ENCODE measurements at regions not wholly inside any gene's neighbourhood (a gene's known extent, or its start where the extent isn't known, plus 50 kb on each side); places are given as distances from the start of the nearest gene placed in this dataset.

DNA sequence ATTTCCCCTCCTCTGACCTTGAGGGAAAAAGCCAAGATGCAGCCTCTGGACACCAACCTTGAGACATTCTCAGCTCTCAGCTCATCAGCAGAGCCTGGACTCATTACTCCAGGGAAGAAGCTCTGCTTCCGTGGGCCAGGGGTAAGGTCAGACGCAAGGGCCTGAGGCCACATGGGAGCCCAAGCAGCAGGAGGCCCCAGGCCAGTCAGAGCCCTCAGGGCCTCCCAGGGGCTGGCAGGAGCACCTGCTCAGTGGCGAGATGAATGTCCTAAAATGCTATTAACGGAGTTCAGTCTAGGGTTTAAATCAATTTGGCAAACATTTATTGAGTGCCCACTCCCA is 208.6 kb downstream of the ERMARD start:
- peaks cover 6 to 29% of the 10 kb centered on the region in 2 experiments for H3K4me1 ChIP-seq (ENCODE audit: control insufficient read depth in 1 of 2, insufficient read depth in 1 of 2, low read depth in 1 of 2, low read length in 1 of 2)
- peaks cover 49% of the 10 kb centered on the region for H3K27me3 ChIP-seq
- no peaks in the 10 kb centered on the region for H3K9me3 ChIP-seq
- no peak overlapping the region for H3K27ac ChIP-seq
- TF ChIP-seq, protein P1, sequence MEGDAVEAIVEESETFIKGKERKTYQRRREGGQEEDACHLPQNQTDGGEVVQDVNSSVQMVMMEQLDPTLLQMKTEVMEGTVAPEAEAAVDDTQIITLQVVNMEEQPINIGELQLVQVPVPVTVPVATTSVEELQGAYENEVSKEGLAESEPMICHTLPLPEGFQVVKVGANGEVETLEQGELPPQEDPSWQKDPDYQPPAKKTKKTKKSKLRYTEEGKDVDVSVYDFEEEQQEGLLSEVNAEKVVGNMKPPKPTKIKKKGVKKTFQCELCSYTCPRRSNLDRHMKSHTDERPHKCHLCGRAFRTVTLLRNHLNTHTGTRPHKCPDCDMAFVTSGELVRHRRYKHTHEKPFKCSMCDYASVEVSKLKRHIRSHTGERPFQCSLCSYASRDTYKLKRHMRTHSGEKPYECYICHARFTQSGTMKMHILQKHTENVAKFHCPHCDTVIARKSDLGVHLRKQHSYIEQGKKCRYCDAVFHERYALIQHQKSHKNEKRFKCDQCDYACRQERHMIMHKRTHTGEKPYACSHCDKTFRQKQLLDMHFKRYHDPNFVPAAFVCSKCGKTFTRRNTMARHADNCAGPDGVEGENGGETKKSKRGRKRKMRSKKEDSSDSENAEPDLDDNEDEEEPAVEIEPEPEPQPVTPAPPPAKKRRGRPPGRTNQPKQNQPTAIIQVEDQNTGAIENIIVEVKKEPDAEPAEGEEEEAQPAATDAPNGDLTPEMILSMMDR (IDR thresholded peaks at IDR 0.05), result no peak
- no peaks in the 10 kb centered on the region for H3K36me3 ChIP-seq
- H3K4me3 ChIP-seq (ENCODE audit: low read depth in 1 of 2, low read length in 1 of 2), result no peak overlapping the region

DNA sequence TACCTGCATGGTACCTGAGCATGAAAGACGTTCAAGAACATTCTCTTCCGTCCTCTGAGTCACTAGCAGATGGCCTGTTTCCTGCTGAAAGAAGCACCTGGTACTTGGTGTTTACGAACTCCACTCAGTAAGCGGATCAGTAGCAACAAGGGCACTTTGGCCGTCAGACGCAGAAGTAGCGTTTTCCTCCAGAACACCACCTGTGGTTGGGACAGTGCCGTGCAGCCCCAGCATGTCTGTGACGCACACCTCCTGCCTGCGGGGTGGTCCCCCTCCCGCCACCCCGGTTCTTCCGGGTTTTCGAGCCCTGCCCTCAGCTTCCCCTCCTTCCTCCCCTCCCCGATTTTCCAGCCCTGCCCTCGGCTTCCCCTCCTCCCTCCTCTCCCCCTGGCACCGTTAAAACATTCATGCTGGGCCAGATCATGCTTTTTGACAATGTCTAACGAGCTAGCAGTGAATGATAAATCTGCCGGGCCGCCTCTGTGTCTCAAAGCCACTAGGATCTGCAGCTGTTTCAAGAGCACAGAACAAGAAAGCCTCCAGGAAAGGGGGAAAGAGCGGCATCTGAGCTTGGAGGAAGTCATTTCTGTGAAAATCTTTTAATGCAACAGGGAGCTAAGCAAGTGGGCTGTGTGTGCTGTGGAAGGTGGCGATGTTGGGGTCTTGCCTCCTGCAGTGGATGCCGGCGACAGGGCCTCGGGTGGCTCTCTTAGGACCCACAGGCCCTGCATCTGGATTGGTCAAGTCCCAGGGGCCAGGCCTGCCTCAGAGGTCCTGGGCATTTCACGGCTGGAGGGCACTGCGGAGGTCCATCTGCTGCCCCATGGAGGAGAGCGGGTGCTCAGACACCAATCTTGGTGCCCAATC is 207.9 kb downstream of the ERMARD start:
- Histone ChIP-seq H3K4me1 (ENCODE audit: control insufficient read depth in 1 of 2, insufficient read depth in 1 of 2, low read depth in 1 of 2, low read length in 1 of 2) (peaks cover 6 to 29% of the 10 kb centered on the region in 2 experiments), H3K4me3 (ENCODE audit: low read depth in 1 of 2, low read length in 1 of 2) (no peak overlapping the region), H3K36me3 (no peaks in the 10 kb centered on the region), H3K27ac (no peak overlapping the region), H3K27me3 (peaks cover 49% of the 10 kb centered on the region), H3K9me3 (no peaks in the 10 kb centered on the region)
- TF ChIP-seq, protein P1 (IDR thresholded peaks at IDR 0.05), result no peak

DNA sequence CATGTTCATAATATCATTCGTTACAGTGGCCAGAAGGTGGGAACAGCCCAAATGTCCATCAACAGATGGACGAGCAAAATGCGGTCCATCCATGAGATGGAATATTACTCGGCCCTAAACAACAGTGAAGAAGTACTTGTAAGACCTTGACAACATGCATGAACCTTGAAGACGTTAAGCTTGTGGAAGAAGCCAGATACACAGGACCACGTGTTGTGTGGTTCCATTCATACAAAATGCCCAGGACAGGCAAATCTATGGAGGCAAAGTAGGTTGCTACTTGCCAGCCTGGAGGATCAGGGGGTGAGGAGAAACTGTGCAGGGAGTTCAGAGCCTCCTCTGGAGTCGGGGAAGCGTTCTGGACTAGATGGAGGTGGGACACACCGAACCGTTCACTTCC is 207.1 kb downstream of the ERMARD start:
- TF ChIP-seq, protein P1 (IDR thresholded peaks at IDR 0.05), result no peak

DNA sequence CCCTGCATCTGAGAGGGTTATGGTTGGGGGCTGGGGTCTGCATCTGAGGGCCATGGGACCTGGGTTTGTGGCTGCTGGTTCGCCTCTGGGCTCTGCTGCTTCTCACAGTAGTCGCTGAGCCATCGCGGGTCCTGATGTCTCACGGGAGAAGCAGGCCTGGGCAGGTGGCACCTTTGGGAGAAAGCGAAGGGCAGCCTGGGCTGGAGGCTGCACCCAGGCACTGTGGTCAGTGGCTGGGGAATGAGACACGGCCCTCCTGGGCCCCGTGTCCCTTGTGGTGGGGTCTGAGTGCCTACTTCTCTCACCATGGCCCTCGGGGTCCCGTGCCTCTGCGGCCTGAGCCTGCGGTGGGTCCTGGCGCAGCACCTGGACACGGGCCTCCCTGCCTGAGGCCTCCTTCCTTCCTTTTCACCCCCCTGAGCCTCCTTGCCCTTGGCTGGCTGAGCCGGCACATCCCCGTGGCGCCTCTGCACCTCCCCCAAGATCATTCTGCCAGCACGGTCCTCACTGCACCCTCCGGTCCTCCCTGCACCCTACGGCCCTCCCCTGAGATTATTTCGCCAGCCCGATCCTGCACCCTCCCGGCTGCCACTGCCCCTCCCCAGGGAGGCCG is 206.0 kb downstream of the ERMARD start:
- peaks cover 6 to 29% of the 10 kb centered on the region in 2 experiments for H3K4me1 ChIP-seq (ENCODE audit: control insufficient read depth in 1 of 2, insufficient read depth in 1 of 2, low read depth in 1 of 2, low read length in 1 of 2)
- H3K36me3 ChIP-seq, result no peaks in the 10 kb centered on the region
- H3K4me3 ChIP-seq (ENCODE audit: low read depth in 1 of 2, low read length in 1 of 2), result no peak overlapping the region
- H3K27me3 ChIP-seq, result peaks cover 37% of the 10 kb centered on the region
- TF ChIP-seq, protein P1 (IDR thresholded peaks at IDR 0.05), result no peak
- H3K27ac ChIP-seq, result no peak overlapping the region
- no peaks in the 10 kb centered on the region for H3K9me3 ChIP-seq

More for the DNA sequence above, 207.1 kb downstream of the ERMARD start:
- H3K4me1 ChIP-seq (ENCODE audit: control insufficient read depth in 1 of 2, insufficient read depth in 1 of 2, low read depth in 1 of 2, low read length in 1 of 2), result peaks cover 6 to 29% of the 10 kb centered on the region in 2 experiments
- H3K9me3 ChIP-seq, result no peaks in the 10 kb centered on the region
- H3K27me3 ChIP-seq, result peaks cover 48% of the 10 kb centered on the region
- H3K27ac ChIP-seq, result no peak overlapping the region
- no peak overlapping the region for H3K4me3 ChIP-seq (ENCODE audit: low read depth in 1 of 2, low read length in 1 of 2)
- no peaks in the 10 kb centered on the region for H3K36me3 ChIP-seq

DNA sequence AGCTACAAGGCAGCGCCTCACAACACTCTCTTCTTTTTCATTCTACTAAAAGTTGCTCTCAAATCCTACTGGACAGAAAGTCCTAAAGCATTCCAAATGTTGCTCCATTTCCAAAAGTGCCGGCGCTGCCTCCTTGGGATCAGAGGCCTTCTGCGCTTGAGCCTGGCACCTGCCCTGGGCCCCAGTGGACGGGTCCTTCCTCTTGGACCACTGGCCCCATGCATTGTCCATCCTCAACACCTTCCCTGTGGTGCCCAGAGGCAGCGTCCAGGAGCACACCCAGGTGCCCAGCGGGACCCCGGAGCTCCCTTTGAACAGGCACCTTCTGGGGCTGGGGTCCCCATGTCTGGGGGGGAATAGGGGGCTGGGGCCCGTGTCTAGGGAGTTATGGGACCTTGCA is 205.2 kb downstream of the ERMARD start:
- H3K27ac ChIP-seq, result no peak overlapping the region
- no peak overlapping the region for H3K4me3 ChIP-seq (ENCODE audit: low read depth in 1 of 2, low read length in 1 of 2)
- peaks cover 29% of the 10 kb centered on the region for H3K27me3 ChIP-seq
- no peaks in the 10 kb centered on the region for H3K9me3 ChIP-seq
- peaks cover 0 to 28% of the 10 kb centered on the region in 2 experiments for H3K4me1 ChIP-seq (ENCODE audit: control insufficient read depth in 1 of 2, insufficient read depth in 1 of 2, low read depth in 1 of 2, low read length in 1 of 2)
- H3K36me3 ChIP-seq, result no peaks in the 10 kb centered on the region
- TF ChIP-seq, protein P1 (IDR thresholded peaks at IDR 0.05), result no peak
